Spleen (tissue), 7 donors: ENCODE measurements at regions not wholly inside any gene's neighbourhood (a gene's known extent, or its start where the extent isn't known, plus 50 kb on each side); places are given as distances from the start of the nearest gene placed in this dataset.

ENCODE experiments used
- POLR2AphosphoS5 ChIP-seq, 3 donors: sonication (generic); formaldehyde crosslinking; IDR thresholded peaks; one replicate each; pipeline ENCODE4 v1.5.1; 2017; ENCODE audit warnings: antibody characterized with exemption in 3 of 3
- TF ChIP-seq, protein P1 (sequence below), 11 experiments: fragments of 200-600 bp in 7 of 11; fragments of 450-650 bp in 4 of 11; sonication (generic) in 4 of 11; IDR thresholded peaks in 8 of 11; conservative IDR thresholded peaks in 3 of 11; 1 replicate in 7 of 11; 2 replicates in 4 of 11; pipeline versions ENCODE4 v1.4.0 to v1.8.0; 2016 to 2021; ENCODE audit warnings: antibody characterized with exemption in 11 of 11, inconsistent platforms in 4 of 11, mild to moderate bottlenecking in 1 of 11
- donor health status: DM: no; HTN: no; CAD: no; lungs with moderate emphysema.
- donor health status: DM: no; HTN: no; CAD: no.
- donor health status: DM: no; HTN: no; CAD: no.

- TF ChIP-seq POLR2AphosphoS5 (IDR thresholded peaks at IDR 0.05) = no peak
- TF ChIP-seq, protein P1, sequence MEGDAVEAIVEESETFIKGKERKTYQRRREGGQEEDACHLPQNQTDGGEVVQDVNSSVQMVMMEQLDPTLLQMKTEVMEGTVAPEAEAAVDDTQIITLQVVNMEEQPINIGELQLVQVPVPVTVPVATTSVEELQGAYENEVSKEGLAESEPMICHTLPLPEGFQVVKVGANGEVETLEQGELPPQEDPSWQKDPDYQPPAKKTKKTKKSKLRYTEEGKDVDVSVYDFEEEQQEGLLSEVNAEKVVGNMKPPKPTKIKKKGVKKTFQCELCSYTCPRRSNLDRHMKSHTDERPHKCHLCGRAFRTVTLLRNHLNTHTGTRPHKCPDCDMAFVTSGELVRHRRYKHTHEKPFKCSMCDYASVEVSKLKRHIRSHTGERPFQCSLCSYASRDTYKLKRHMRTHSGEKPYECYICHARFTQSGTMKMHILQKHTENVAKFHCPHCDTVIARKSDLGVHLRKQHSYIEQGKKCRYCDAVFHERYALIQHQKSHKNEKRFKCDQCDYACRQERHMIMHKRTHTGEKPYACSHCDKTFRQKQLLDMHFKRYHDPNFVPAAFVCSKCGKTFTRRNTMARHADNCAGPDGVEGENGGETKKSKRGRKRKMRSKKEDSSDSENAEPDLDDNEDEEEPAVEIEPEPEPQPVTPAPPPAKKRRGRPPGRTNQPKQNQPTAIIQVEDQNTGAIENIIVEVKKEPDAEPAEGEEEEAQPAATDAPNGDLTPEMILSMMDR (IDR thresholded peaks at IDR 0.05 in 8 of 11, conservative IDR thresholded peaks at IDR 0.05 in 3 of 11) = no peak
Observed at GRCh38 chr19:32104153-32104849, 241.1 kb upstream of the ZNF507 start.
